SIG-M5 (cell line): ENCODE measurements at regions not wholly inside any gene's neighbourhood (a gene's known extent, or its start where the extent isn't known, plus 50 kb on each side); places are given as distances from the start of the nearest gene placed in this dataset.
"Not testable (repeated sequence)": the region's sequence is repeated elsewhere in the genome, so short reads cannot be mapped to it uniquely, and the experiment has no call there.

Experiments
- DNase-seq: peaks from one replicate; lab custom pipeline; 2025; lab: John Stamatoyannopoulos, UW

DNA sequence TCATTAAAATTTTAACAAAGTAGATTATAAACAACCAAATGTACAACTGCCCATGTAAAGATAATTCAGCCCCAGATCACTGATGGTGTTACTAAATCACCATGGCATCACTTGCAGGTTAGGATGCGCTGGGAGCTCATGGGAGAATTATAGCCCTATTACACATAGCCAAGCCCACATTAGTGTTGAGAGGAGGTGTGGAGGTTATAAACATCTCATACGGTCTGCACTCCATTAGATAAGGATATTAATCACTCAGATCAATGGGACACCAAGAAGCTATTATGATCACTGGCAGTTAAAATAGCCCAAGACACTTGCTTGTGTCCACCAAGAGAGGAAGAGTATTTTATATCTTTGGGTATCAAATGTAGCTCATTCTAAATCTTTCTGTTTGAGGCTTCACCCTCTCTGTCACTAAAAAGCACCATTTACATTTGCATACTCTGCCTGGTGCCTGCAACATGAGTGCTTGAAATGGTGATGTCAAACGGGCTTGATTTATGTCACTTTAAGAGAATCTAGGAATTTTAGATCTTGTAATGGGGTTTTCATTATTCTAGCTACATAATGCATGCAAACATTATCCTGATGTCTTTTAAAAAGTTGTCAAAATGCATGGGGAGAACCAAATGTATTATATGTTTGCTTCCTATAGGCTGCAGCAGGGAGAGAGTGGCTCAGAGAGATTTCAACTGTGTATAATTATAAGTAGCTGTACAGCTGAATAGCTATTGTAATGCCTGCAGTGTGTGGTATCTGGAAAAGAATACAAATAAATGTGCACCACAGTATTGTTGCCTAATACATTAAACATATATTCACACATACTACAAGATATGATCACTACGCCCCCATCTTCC, 654.1 kb upstream of the MARCKS start:
- DNase-seq = no peak

DNA sequence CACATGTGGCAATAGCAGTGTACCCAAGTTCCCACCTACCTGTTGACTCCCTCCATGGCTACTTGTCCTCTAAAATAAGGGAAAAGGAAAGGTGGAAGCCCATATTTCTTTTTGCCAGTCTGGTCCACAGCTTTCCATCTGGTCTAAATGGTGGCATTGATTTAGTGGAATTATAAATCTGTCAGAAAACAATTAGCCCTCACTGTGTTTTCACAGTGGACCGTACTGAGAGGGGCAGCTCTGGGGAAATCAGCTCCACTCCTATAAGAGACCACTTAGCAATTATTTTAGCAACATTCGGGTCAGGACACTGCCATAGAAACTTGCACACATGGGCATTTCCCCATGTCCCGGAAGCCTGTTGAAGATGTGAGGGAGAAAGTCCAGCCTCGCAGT, 653.4 kb upstream of the MARCKS start:
- DNase-seq = no peak

- DNase-seq = no peak
These were observed 651.6 kb upstream of the MARCKS start for GRCh38 chr6:113205553-113205952.

DNA sequence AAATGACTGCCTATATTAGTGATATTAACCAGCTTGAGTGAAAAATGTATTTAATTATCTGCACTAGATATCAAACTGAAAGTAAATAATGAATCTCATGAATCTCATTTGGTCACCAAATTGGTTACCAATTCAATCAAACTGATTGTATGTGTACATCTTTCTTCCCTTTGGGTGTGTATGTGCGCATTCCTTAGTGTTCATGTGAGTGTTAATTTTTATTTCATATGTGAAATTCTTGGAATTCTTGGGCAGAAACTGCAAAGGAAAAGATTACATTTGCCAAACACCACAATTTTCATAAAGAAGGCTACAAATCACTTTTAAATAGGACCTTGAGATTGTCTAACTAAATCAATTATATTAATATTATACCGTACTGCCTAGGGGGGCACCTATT, 648.4 kb upstream of the MARCKS start:
- DNase-seq = no peak

GRCh38 chr6:113209315-113209714, 647.8 kb upstream of the MARCKS start:
- no peak for DNase-seq

DNA sequence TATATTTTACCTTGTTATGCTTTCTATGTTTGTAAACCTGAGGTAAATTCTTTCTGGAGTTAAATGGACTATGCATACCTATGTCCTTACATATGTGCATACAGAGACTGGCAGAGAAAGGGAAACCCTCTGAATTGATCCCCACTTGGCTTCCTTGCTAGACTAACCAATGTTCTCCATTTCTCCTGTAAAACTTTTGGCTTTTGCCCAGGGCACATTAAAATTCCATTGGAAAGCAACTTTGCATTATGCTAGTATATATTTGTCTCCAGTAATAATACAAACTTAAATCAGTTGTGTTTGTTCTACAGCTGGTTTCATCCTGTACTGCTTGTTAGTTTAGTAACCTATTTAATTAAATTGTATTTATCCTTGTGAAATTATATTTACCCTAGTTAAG, 646.0 kb upstream of the MARCKS start:
- no peak for DNase-seq

DNA sequence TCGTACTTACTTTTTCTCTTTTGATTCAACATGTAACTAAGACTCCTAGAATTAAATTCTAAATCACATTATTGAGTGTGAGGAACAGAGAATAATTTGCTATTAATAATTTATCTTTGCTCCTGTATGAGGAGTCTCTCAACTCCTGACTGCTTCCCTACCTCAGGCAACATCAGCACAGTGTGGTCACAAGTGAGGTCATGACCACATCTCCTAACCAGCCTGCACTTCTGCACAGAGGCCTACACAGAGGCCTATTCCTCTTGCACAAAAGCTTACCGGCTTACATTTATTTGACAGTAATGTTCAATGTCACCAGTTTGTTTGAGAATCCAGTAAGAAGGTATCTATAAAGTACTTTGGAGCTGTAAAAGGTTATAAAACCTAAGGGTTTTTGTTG, 637.4 kb upstream of the MARCKS start:
- no peak for DNase-seq

GRCh38 chr6:113220832-113221231, 636.3 kb upstream of the MARCKS start:
- no peak for DNase-seq

- DNase-seq = no peak
These were observed 635.3 kb upstream of the MARCKS start for GRCh38 chr6:113221850-113222249.

DNA sequence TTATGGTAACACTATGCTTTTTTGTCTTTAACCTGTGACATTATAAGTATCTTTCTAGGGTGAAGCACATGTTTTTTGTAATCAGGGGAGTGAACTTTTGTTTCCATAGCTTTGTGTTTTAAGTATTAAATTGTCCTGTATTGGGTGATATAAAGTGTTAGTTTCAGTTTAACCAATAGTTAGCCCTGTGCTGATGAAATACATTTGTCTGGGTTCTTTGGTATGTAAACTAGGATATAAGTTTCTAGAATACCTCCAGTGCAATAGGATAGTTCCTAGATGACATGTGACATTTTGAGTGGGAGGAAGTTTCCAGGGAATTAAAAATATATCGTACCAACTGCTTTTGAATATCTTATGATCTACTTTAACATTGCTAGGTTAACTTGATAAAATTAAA, 611.0 kb upstream of the MARCKS start:
- DNase-seq = no peak

DNA sequence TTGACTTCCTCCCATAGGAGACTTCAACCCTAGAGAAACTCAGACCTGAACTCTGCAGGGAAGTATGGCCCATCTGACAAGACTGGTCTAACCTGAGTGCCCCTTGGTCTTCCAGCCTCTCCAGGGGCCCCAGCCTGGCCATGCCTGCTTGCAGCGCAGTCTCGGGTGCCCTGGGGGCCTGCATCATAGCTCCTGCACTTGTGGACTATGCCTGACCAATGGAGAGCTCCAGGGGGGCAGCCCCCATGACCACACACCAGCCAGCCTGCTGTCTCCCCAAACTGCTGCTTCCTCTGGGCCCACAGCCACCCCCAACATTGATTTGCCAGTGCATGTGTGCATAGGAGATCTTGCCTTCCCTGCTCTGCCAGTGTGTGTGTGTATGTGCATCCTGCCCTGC, 608.6 kb upstream of the MARCKS start:
- DNase-seq = no peak

GRCh38 chr6:113254194-113254593, 603.0 kb upstream of the MARCKS start:
- DNase-seq = not testable (repeated sequence)

DNA sequence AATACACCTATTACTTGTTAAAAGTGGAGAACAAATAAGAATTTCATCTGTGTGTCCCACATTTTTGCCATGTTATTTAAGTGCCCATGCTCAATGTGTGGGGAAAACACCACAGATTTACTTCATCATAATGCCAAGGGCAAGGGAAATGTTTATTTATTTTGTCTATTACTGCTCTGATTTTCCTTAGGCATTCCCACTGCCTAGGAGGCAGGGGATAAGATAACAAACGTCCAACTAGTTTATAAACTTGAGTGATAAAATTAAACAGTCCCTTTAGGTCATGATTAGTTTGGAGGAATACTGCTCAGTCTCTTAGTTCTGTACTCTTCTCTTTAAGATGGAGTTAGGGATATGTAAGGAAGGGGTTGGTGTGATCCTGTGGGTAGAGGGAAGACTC, 598.4 kb upstream of the MARCKS start:
- no peak for DNase-seq

- DNase-seq = no peak
These were observed 585.7 kb upstream of the MARCKS start for GRCh38 chr6:113271437-113271836.

DNA sequence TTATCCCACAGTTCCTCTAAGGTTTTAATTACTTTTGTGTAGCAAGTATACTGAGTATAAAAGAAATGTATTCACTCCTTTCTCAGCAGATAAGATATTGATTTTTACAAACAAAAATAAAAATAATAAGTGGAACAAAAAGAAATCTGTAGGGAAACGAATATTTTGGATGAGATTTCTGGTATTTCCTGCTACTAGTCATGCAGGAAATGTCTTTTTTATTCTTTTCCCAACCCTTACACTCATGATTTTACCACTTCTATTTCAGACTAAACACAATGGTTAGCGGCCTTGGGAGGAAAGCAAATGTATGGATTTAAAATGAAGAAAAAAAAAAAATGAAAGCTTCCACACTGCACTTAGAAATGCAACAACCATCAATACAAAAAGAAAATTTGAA, 580.5 kb upstream of the MARCKS start:
- no peak for DNase-seq

GRCh38 chr6:113277111-113277510, 580.0 kb upstream of the MARCKS start:
- DNase-seq = no peak

- DNase-seq = no peak
These were observed 576.1 kb upstream of the MARCKS start for GRCh38 chr6:113281014-113281413.

DNA sequence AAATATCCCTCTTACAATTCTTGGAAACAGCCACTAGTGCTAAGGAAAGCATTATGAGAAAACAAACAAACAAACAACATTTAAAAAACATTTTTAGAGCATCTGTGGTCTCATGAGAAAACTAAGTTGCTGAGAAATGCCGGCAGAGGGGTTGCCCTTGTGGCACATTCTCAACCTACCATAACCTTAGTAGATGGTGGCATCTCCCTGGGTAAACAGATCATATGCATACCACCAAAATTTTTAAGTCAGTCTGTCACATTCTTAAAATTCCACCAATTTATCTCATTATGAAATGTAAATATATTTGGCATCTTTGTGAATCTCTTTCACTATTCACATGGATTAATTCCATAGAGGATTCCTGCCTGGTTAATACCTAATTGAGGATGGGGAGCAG, 575.7 kb upstream of the MARCKS start:
- DNase-seq = no peak

DNA sequence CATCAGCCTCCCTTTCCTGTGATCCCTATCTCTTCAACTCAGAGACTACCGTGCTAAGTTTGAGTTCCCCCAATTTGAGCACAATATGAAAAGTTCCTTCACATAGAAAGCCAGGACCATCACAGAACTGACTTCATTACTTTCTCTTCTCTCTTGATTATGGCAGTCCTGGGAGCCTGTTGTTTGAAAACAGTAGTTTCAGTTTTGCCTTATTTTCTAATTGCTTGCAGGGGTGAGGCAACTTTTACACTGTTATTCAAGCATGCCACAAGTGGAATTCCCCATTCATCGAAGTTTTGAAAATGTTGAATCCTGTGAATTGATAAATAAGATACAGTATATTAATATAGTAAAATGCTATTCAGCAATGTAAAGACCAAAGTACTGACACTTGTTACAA, 569.7 kb upstream of the MARCKS start:
- no peak for DNase-seq

- DNase-seq = no peak
These were observed 568.7 kb upstream of the MARCKS start for GRCh38 chr6:113288409-113288808.

- no peak for DNase-seq
These were observed 568.0 kb upstream of the MARCKS start for GRCh38 chr6:113289166-113289565.

- no peak for DNase-seq
These were observed 566.5 kb upstream of the MARCKS start for GRCh38 chr6:113290684-113291083.

GRCh38 chr6:113291751-113292445, 565.2 kb upstream of the MARCKS start:
- no peak for DNase-seq
